Cardiac muscle cell (in vitro differentiated cells and primary cell): ENCODE measurements at regions not wholly inside any gene's neighbourhood (a gene's known extent, or its start where the extent isn't known, plus 50 kb on each side); places are given as distances from the start of the nearest gene placed in this dataset.

Experiments
- DNase-seq, 2 donors: peaks; one replicate each; pipeline versions ENCODE4 v3.0.0 to v3.0.0-alpha.2; 2010 to 2017; ENCODE audit warnings: low read depth in 1 of 2, low spot score in 1 of 2
- H3K27ac ChIP-seq: fragments of 200-600 bp; sonication (generic); 2 replicates; pipeline ENCODE4 v1.5.1; 2016
- H3K27me3 ChIP-seq: fragments of 200-600 bp; sonication (generic); 2 replicates; pipeline ENCODE4 v1.6.0; 2016; ENCODE audit warnings: control low read depth
- H3K36me3 ChIP-seq: fragments of 200-600 bp; sonication (generic); 2 replicates; pipeline ENCODE4 v1.5.1; 2016; ENCODE audit warnings: control low read depth
- H3K4me1 ChIP-seq: fragments of 200-600 bp; sonication (generic); 2 replicates; pipeline ENCODE4 v1.8.1; 2017; ENCODE audit warnings: low read depth, mild to moderate bottlenecking, mixed run types
- H3K4me3 ChIP-seq: fragments of 200-600 bp; sonication (generic); 2 replicates; pipeline ENCODE4 v1.5.1; 2016; ENCODE audit warnings: mild to moderate bottlenecking
- H3K9me3 ChIP-seq: fragments of 200-600 bp; sonication (generic); 2 replicates; pipeline ENCODE4 v1.5.1; 2017; ENCODE audit warnings: low read depth, mild to moderate bottlenecking, control low read depth
- CTCF ChIP-seq: IDR thresholded peaks from 2 replicates; pipeline ENCODE4 v1.5.1; 2012; ENCODE audit warnings: low read depth, mild to moderate bottlenecking, low read length

GRCh38 chr12:105961821-105962671, 176.7 kb downstream of the NUAK1 start:
- peaks cover 25% of the 10 kb centered on the region for H3K4me1 ChIP-seq
- H3K4me3 ChIP-seq = no peak overlapping the region
- H3K9me3 ChIP-seq = no peaks in the 10 kb centered on the region
- DNase-seq = no peak
- H3K27me3 ChIP-seq = no peaks in the 10 kb centered on the region
- H3K36me3 ChIP-seq = no peaks in the 10 kb centered on the region
- no peak for TF ChIP-seq CTCF
- H3K27ac ChIP-seq = no peak overlapping the region

- Histone ChIP-seq H3K27me3 (peaks cover 3% of the 10 kb centered on the region), H3K4me3 (no peak overlapping the region), H3K27ac (no peak overlapping the region), H3K9me3 (no peaks in the 10 kb centered on the region), H3K4me1 (peaks cover 11% of the 10 kb centered on the region), H3K36me3 (no peaks in the 10 kb centered on the region)
- TF ChIP-seq CTCF = no peak
- no peak for DNase-seq
Observed at GRCh38 chr12:105967038-105967776, 171.5 kb downstream of the NUAK1 start.

GRCh38 chr12:105968025-105968424, 170.7 kb downstream of the NUAK1 start:
- Histone ChIP-seq H3K27ac (no peak overlapping the region), H3K36me3 (no peaks in the 10 kb centered on the region), H3K9me3 (no peaks in the 10 kb centered on the region), H3K4me3 (no peak overlapping the region), H3K4me1 (peaks cover 11% of the 10 kb centered on the region), H3K27me3 (peaks cover 3% of the 10 kb centered on the region)
- no peak for DNase-seq
- no peak for TF ChIP-seq CTCF

GRCh38 chr12:105970885-105971284, 167.9 kb downstream of the NUAK1 start:
- H3K9me3 ChIP-seq = no peaks in the 10 kb centered on the region
- H3K4me1 ChIP-seq = peaks cover 11% of the 10 kb centered on the region
- no peak overlapping the region for H3K4me3 ChIP-seq
- no peak overlapping the region for H3K27ac ChIP-seq
- H3K36me3 ChIP-seq = no peaks in the 10 kb centered on the region
- H3K27me3 ChIP-seq = peaks cover 3% of the 10 kb centered on the region
- DNase-seq = no peak
- no peak for TF ChIP-seq CTCF

- H3K4me1 ChIP-seq = peaks cover 10% of the 10 kb centered on the region
- no peaks in the 10 kb centered on the region for H3K36me3 ChIP-seq
- H3K27ac ChIP-seq = no peak overlapping the region
- H3K27me3 ChIP-seq = peaks cover 3% of the 10 kb centered on the region
- no peak for TF ChIP-seq CTCF
- H3K9me3 ChIP-seq = no peaks in the 10 kb centered on the region
- no peak overlapping the region for H3K4me3 ChIP-seq
- no peak for DNase-seq
Observed at GRCh38 chr12:105974738-105975137, 164.0 kb downstream of the NUAK1 start.
